ENCODE measurements at regions not wholly inside any gene's neighbourhood (a gene's known extent, or its start where the extent isn't known, plus 50 kb on each side); places are given as distances from the start of the nearest gene placed in this dataset.

DNA sequence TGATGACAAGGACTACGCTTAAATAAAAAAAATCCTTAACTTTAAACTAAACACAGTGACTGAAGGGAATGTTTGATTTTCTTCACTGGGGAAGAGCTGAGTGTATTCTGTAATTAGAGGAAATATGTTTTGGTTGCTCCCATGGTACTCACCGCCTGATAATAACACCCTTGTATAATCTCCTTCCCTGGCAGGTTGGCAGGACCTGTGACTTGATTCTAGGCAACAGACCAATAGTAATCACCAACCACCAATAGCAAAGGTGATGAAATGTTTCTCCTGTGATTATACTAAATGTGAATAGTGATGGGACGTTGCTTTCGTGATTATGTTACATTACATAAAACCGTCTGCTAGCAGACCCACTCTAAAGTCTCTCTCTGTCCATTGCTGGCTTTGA, 536.8 kb upstream of the CPEB2 start:
- Histone ChIP-seq H3K9me3 (no peaks in the 10 kb centered on the region), H3K27ac (no peak overlapping the region), H3K36me3 (no peaks in the 10 kb centered on the region), H3K4me3 (no peak overlapping the region), H3K4me1 (no peaks in the 10 kb centered on the region), H3K27me3 (no peaks in the 10 kb centered on the region)
- TF ChIP-seq POLR2A (IDR thresholded peaks at IDR 0.05), result no peak
- no peak for TF ChIP-seq POLR2AphosphoS5 (IDR thresholded peaks at IDR 0.05)
- DNase-seq (ENCODE audit: low spot score in 2 of 2), result no peak
- WGBS, result 64% methylated on average over 5 of the region's 5 CpGs

DNA sequence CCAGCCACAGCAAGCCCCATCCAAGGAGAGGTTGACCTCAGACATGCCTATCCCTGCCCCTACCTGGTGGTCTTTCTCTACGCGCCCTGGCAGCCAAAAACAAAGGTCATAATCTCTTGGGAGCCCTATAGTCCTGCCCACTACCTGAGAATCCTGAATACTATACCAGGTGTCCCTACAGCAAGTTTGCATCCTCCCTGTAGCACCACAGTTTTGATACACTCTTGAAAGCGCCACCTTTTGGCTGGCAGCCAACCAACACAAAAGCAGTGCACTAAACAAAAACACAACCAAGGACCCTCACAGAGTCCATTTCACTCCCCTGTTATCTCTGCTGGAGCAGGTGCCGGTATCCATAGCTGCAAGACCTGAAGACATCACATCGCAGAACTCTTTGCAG, 523.8 kb upstream of the CPEB2 start:
- Histone ChIP-seq H3K36me3 (no peaks in the 10 kb centered on the region), H3K4me1 (no peaks in the 10 kb centered on the region), H3K27me3 (no peaks in the 10 kb centered on the region), H3K9me3 (no peaks in the 10 kb centered on the region), H3K4me3 (no peak overlapping the region), H3K27ac (no peak overlapping the region)
- no peak for DNase-seq (ENCODE audit: low spot score in 2 of 2)
- 86% methylated on average over 5 of the region's 5 CpGs for WGBS
- TF ChIP-seq, protein P1, sequence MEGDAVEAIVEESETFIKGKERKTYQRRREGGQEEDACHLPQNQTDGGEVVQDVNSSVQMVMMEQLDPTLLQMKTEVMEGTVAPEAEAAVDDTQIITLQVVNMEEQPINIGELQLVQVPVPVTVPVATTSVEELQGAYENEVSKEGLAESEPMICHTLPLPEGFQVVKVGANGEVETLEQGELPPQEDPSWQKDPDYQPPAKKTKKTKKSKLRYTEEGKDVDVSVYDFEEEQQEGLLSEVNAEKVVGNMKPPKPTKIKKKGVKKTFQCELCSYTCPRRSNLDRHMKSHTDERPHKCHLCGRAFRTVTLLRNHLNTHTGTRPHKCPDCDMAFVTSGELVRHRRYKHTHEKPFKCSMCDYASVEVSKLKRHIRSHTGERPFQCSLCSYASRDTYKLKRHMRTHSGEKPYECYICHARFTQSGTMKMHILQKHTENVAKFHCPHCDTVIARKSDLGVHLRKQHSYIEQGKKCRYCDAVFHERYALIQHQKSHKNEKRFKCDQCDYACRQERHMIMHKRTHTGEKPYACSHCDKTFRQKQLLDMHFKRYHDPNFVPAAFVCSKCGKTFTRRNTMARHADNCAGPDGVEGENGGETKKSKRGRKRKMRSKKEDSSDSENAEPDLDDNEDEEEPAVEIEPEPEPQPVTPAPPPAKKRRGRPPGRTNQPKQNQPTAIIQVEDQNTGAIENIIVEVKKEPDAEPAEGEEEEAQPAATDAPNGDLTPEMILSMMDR (IDR thresholded peaks at IDR 0.05), result no peak
- TF ChIP-seq POLR2AphosphoS5 (IDR thresholded peaks at IDR 0.05), result no peak
- no peak for TF ChIP-seq POLR2A (IDR thresholded peaks at IDR 0.05)
- no peak for TF ChIP-seq EP300 (IDR thresholded peaks at IDR 0.05)

DNA sequence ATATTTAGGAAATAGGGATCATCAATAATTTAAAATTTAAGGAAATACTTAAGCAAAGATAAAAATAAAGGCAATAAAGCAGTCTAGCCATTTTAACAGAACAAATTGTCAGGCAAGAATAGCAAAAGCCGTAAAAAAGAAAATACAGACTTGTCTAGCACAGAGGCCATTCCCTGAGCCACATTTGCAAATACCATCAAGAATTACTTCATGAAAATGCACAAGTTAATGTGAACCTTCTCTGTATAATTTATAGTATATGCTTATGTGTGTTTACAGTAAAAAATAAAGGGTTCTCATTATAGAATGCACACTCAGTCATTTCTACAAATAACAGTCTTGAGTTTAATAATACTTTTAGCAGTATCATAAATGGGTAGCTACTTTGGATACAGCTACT, 505.9 kb upstream of the CPEB2 start:
- Histone ChIP-seq H3K27ac (no peak overlapping the region), H3K27me3 (no peaks in the 10 kb centered on the region), H3K36me3 (no peaks in the 10 kb centered on the region), H3K4me1 (no peaks in the 10 kb centered on the region), H3K4me3 (no peak overlapping the region), H3K9me3 (no peaks in the 10 kb centered on the region)
- DNase-seq (ENCODE audit: low spot score in 2 of 2), result no peak
- WGBS, result 88% methylated on average over 1 of the region's 1 CpG
- TF ChIP-seq POLR2AphosphoS5 (IDR thresholded peaks at IDR 0.05) (no peak), EP300 (IDR thresholded peaks at IDR 0.05) (no peak)

GRCh38 chr4:14496969-14497368, 505.3 kb upstream of the CPEB2 start:
- no peaks in the 10 kb centered on the region for H3K27me3 ChIP-seq
- no peaks in the 10 kb centered on the region for H3K9me3 ChIP-seq
- H3K4me1 ChIP-seq, result no peaks in the 10 kb centered on the region
- H3K27ac ChIP-seq, result no peak overlapping the region
- TF ChIP-seq POLR2A (IDR thresholded peaks at IDR 0.05) (no peak), POLR2AphosphoS5 (IDR thresholded peaks at IDR 0.05) (no peak), EP300 (IDR thresholded peaks at IDR 0.05) (no peak)
- TF ChIP-seq, protein P1 (IDR thresholded peaks at IDR 0.05), result no peak
- no peak for DNase-seq (ENCODE audit: low spot score in 2 of 2)
- H3K4me3 ChIP-seq, result no peak overlapping the region
- H3K36me3 ChIP-seq, result no peaks in the 10 kb centered on the region

- 76% methylated on average over 2 of the region's 2 CpGs for WGBS
- no peaks in the 10 kb centered on the region for H3K27me3 ChIP-seq
- H3K4me1 ChIP-seq, result no peaks in the 10 kb centered on the region
- TF ChIP-seq POLR2AphosphoS5 (IDR thresholded peaks at IDR 0.05) (no peak), POLR2A (IDR thresholded peaks at IDR 0.05) (no peak), EP300 (IDR thresholded peaks at IDR 0.05) (no peak)
- TF ChIP-seq, protein P1 (IDR thresholded peaks at IDR 0.05), result no peak
- DNase-seq (ENCODE audit: low spot score in 2 of 2), result no peak
- no peak overlapping the region for H3K27ac ChIP-seq
- H3K36me3 ChIP-seq, result no peaks in the 10 kb centered on the region
- no peaks in the 10 kb centered on the region for H3K9me3 ChIP-seq
- H3K4me3 ChIP-seq, result no peak overlapping the region
Observed at GRCh38 chr4:14504162-14504561, 498.1 kb upstream of the CPEB2 start.

DNA sequence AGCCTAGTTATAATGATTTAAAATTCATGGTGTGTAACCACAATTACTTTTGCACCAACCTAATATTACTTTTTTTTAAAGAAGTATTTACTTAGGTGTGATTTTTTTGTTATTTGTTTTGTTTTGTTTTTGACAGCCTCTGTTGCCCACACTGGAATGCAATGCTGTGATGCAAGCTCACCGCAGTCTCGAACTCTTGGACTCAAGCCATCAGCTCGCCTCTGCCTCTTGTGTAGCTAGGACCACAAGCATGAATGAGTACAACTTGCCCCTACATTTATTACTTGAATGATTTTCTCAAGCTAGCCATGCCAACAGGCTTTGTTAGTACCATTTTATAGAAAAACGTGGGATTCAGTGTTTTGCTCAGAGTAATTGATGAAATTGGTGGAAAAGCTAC, 488.8 kb upstream of the CPEB2 start:
- 81% methylated on average over 4 of the region's 4 CpGs for WGBS
- no peaks in the 10 kb centered on the region for H3K4me1 ChIP-seq

More for the DNA sequence above, 488.8 kb upstream of the CPEB2 start:
- no peak for DNase-seq (ENCODE audit: low spot score in 2 of 2)
- Histone ChIP-seq H3K27me3 (no peaks in the 10 kb centered on the region), H3K36me3 (no peaks in the 10 kb centered on the region), H3K27ac (no peak overlapping the region), H3K9me3 (no peaks in the 10 kb centered on the region), H3K4me3 (no peak overlapping the region)
- TF ChIP-seq, protein P1 (IDR thresholded peaks at IDR 0.05), result no peak
- TF ChIP-seq POLR2A (IDR thresholded peaks at IDR 0.05) (no peak), POLR2AphosphoS5 (IDR thresholded peaks at IDR 0.05) (no peak), EP300 (IDR thresholded peaks at IDR 0.05) (no peak)
